KMS-11 (cell line): ENCODE measurements at regions not wholly inside any gene's neighbourhood (a gene's known extent, or its start where the extent isn't known, plus 50 kb on each side); places are given as distances from the start of the nearest gene placed in this dataset.

Source experiments
- H2AFZ ChIP-seq: fragments of 200-600 bp; sonication (generic); 2 replicates; pipeline ENCODE4 v1.6.1; 2016; ENCODE audit warnings: antibody characterized with exemption, mixed run types, low read depth
- H3K27ac ChIP-seq: fragments of 200-600 bp; sonication (generic); 2 replicates; pipeline ENCODE4 v1.6.1; 2016; ENCODE audit warnings: mild to moderate bottlenecking, mixed run types
- H3K27me3 ChIP-seq: fragments of 200-600 bp; sonication (generic); 2 replicates; pipeline ENCODE4 v1.6.1; 2017; ENCODE audit warnings: mild to moderate bottlenecking, low read depth, mixed run types, moderate library complexity; ENCODE audit not compliant: insufficient read depth
- H3K36me3 ChIP-seq: fragments of 200-600 bp; sonication (generic); 2 replicates; pipeline ENCODE4 v1.6.1; 2017; ENCODE audit warnings: mild to moderate bottlenecking, mixed run types; ENCODE audit not compliant: insufficient read depth
- H3K4me1 ChIP-seq: fragments of 200-600 bp; sonication (generic); 2 replicates; pipeline ENCODE4 v1.6.1; 2016; ENCODE audit warnings: mild to moderate bottlenecking, low read depth, mixed run types; ENCODE audit not compliant: poor library complexity, severe bottlenecking
- H3K4me2 ChIP-seq: fragments of 200-600 bp; sonication (generic); 2 replicates; pipeline ENCODE4 v1.7.0; 2016; ENCODE audit warnings: mild to moderate bottlenecking, mixed run types
- H3K4me3 ChIP-seq: fragments of 200-600 bp; sonication (generic); IDR thresholded peaks from 2 replicates; pipeline ENCODE4 v1.6.1; 2017; ENCODE audit warnings: low read depth, low read length, mixed read lengths; ENCODE audit not compliant: insufficient read depth
- H3K79me2 ChIP-seq: fragments of 200-600 bp; sonication (generic); 2 replicates; pipeline ENCODE4 v1.6.1; 2016; ENCODE audit warnings: low read depth, mixed run types; ENCODE audit not compliant: insufficient read depth
- H3K9ac ChIP-seq: fragments of 200-600 bp; sonication (generic); 2 replicates; pipeline ENCODE4 v1.6.1; 2016; ENCODE audit warnings: mild to moderate bottlenecking, mixed run types
- H4K20me1 ChIP-seq: fragments of 200-600 bp; sonication (generic); 2 replicates; pipeline ENCODE4 v1.6.1; 2016; ENCODE audit warnings: mild to moderate bottlenecking, mixed run types; ENCODE audit not compliant: insufficient read depth
- CTCF ChIP-seq: fragments of 200-600 bp; sonication (generic); conservative IDR thresholded peaks from 2 replicates; pipeline ENCODE4 v1.6.1; 2017; ENCODE audit warnings: low read depth, mild to moderate bottlenecking, antibody characterized with exemption, low read length, moderate library complexity, mixed read lengths

DNA sequence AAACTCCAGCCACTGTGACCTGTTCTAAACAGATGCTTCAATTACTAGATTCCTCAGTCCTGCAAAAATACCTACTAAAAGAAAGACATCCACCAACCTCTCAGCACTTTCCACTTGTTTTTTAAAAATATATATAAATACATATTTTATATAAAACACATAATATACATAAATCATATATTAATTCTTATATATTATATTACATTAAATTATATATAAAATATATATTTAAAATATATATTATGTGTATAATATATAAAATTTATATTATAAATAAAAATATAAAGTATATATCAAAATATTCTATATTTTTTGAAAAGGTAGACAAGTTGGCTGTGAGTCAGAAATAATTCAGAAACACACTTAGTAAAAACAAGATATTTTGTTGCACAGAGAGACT is 2371.8 kb upstream of the ACO1 start:
- Histone ChIP-seq H3K36me3 (no peaks in the 10 kb centered on the region), H3K27me3 (no peaks in the 10 kb centered on the region), H3K4me1 (no peaks in the 10 kb centered on the region), H3K4me2 (no peak overlapping the region), H3K9ac (no peak overlapping the region), H4K20me1 (no peaks in the 10 kb centered on the region), H3K79me2 (no peaks in the 10 kb centered on the region), H3K27ac (no peak overlapping the region), H2AFZ (no peak overlapping the region), H3K4me3 (no peak overlapping the region)
- no peak for TF ChIP-seq CTCF

GRCh38 chr9:30015073-30015472 is 2369.4 kb upstream of the ACO1 start:
- no peaks in the 10 kb centered on the region for H4K20me1 ChIP-seq
- no peak overlapping the region for H2AFZ ChIP-seq
- no peak overlapping the region for H3K4me3 ChIP-seq
- no peaks in the 10 kb centered on the region for H3K4me1 ChIP-seq
- no peaks in the 10 kb centered on the region for H3K79me2 ChIP-seq
- H3K4me2 ChIP-seq: no peak overlapping the region
- H3K27me3 ChIP-seq: no peaks in the 10 kb centered on the region
- H3K9ac ChIP-seq: no peak overlapping the region
- no peaks in the 10 kb centered on the region for H3K36me3 ChIP-seq
- no peak overlapping the region for H3K27ac ChIP-seq
- TF ChIP-seq CTCF: no peak

GRCh38 chr9:30020161-30020560 is 2364.3 kb upstream of the ACO1 start:
- TF ChIP-seq CTCF: no peak
- H3K4me1 ChIP-seq: no peaks in the 10 kb centered on the region
- no peaks in the 10 kb centered on the region for H3K27me3 ChIP-seq

GRCh38 chr9:30035761-30036160 is 2348.7 kb upstream of the ACO1 start:
- H4K20me1 ChIP-seq: no peaks in the 10 kb centered on the region
- H3K4me1 ChIP-seq: no peaks in the 10 kb centered on the region
- no peak overlapping the region for H3K4me3 ChIP-seq
- no peak overlapping the region for H3K9ac ChIP-seq
- no peak overlapping the region for H2AFZ ChIP-seq
- no peak overlapping the region for H3K27ac ChIP-seq
- no peaks in the 10 kb centered on the region for H3K27me3 ChIP-seq
- no peak overlapping the region for H3K4me2 ChIP-seq
- TF ChIP-seq CTCF: no peak
- H3K79me2 ChIP-seq: no peaks in the 10 kb centered on the region
- H3K36me3 ChIP-seq: no peaks in the 10 kb centered on the region

More at GRCh38 chr9:30020161-30020560, 2364.3 kb upstream of the ACO1 start:
- no peaks in the 10 kb centered on the region for H3K36me3 ChIP-seq
- no peak overlapping the region for H3K27ac ChIP-seq
- no peaks in the 10 kb centered on the region for H3K79me2 ChIP-seq
- H2AFZ ChIP-seq: no peak overlapping the region
- no peaks in the 10 kb centered on the region for H4K20me1 ChIP-seq
- H3K4me3 ChIP-seq: no peak overlapping the region
- H3K4me2 ChIP-seq: no peak overlapping the region
- no peak overlapping the region for H3K9ac ChIP-seq
